Glomerular visceral epithelial cell (primary cell): ENCODE measurements at regions not wholly inside any gene's neighbourhood (a gene's known extent, or its start where the extent isn't known, plus 50 kb on each side); places are given as distances from the start of the nearest gene placed in this dataset.
"Not testable (repeated sequence)": the region's sequence is repeated elsewhere in the genome, so short reads cannot be mapped to it uniquely, and the experiment has no call there.

Experiments used
- DNase-seq: peaks from one replicate; pipeline ENCODE4 v3.0.0-alpha.2; 2016; ENCODE audit errors: extremely low spot score

- no peak for DNase-seq
These were observed 901.9 kb downstream of the OTOL1 start for GRCh38 chr3:162398554-162398953.

GRCh38 chr3:162400697-162401096 lies 904.1 kb downstream of the OTOL1 start:
- no peak for DNase-seq

GRCh38 chr3:162411556-162411955 lies 914.9 kb downstream of the OTOL1 start:
- not testable (repeated sequence) for DNase-seq

GRCh38 chr3:162421721-162422120 lies 925.1 kb downstream of the OTOL1 start:
- no peak for DNase-seq

- DNase-seq = no peak
These were observed 931.6 kb downstream of the OTOL1 start for GRCh38 chr3:162428192-162428591.

GRCh38 chr3:162435750-162436149 lies 939.1 kb downstream of the OTOL1 start:
- DNase-seq = no peak

GRCh38 chr3:162436826-162437225 lies 940.2 kb downstream of the OTOL1 start:
- no peak for DNase-seq

- DNase-seq = peak; percentile 4
These were observed 940.9 kb downstream of the OTOL1 start for GRCh38 chr3:162437480-162437879.

- no peak for DNase-seq
These were observed 945.1 kb downstream of the OTOL1 start for GRCh38 chr3:162441716-162442115.

GRCh38 chr3:162443376-162443775 lies 946.8 kb downstream of the OTOL1 start:
- no peak for DNase-seq

- DNase-seq = no peak
These were observed 972.2 kb downstream of the OTOL1 start for GRCh38 chr3:162468791-162469190.

GRCh38 chr3:162487138-162487537 lies 990.5 kb downstream of the OTOL1 start:
- DNase-seq = no peak

GRCh38 chr3:162489853-162490252 lies 993.2 kb downstream of the OTOL1 start:
- peak; percentile 3 for DNase-seq

GRCh38 chr3:162491952-162492351 lies 995.3 kb downstream of the OTOL1 start:
- DNase-seq = peak; percentile 1

- peak; percentile 25 for DNase-seq
These were observed 996.0 kb downstream of the OTOL1 start for GRCh38 chr3:162492446-162493081.

GRCh38 chr3:162498626-162499025 lies 1002.0 kb downstream of the OTOL1 start:
- no peak for DNase-seq

GRCh38 chr3:162507397-162507796 lies 1010.8 kb downstream of the OTOL1 start:
- DNase-seq = no peak

GRCh38 chr3:162512488-162512887 lies 1015.9 kb downstream of the OTOL1 start:
- DNase-seq = no peak

- no peak for DNase-seq
These were observed 1020.5 kb downstream of the OTOL1 start for GRCh38 chr3:162517110-162517509.

GRCh38 chr3:162521669-162522068 lies 1025.1 kb downstream of the OTOL1 start:
- no peak for DNase-seq

- peak; percentile 57 for DNase-seq
These were observed 1028.6 kb downstream of the OTOL1 start for GRCh38 chr3:162525066-162525742.

- no peak for DNase-seq
These were observed 1029.2 kb downstream of the OTOL1 start for GRCh38 chr3:162525771-162526170.

- DNase-seq = no peak
These were observed 1037.8 kb downstream of the OTOL1 start for GRCh38 chr3:162534431-162534830.

- DNase-seq = no peak
These were observed 1041.9 kb downstream of the OTOL1 start for GRCh38 chr3:162538491-162538890.
